NB4 (cell line): ENCODE measurements at regions not wholly inside any gene's neighbourhood (a gene's known extent, or its start where the extent isn't known, plus 50 kb on each side); places are given as distances from the start of the nearest gene placed in this dataset.

Experiments used
- DNase-seq: peaks from one replicate; pipeline ENCODE4 v3.0.0; 2010; ENCODE audit warnings: low read depth
- H3K4me3 ChIP-seq: one replicate; pipeline ENCODE4 v1.5.1; 2011; ENCODE audit warnings: mild to moderate bottlenecking, low read depth, low read length, moderate library complexity
- MYC ChIP-seq: IDR thresholded peaks from 2 replicates; pipeline ENCODE4 v1.6.1; 2011; ENCODE audit warnings: low read depth, low read length
- POLR2A ChIP-seq: IDR thresholded peaks from 2 replicates; pipeline ENCODE4 v1.6.1; 2011; ENCODE audit warnings: mild to moderate bottlenecking; ENCODE audit not compliant: insufficient read length; ENCODE audit errors: extremely low read depth
- TF ChIP-seq, protein P1 (sequence below): IDR thresholded peaks from one replicate; pipeline ENCODE4 v1.5.1; 2012; ENCODE audit warnings: low read depth, low read length
- TF ChIP-seq, protein P2 (sequence below): IDR thresholded peaks from 2 replicates; pipeline ENCODE4 v1.6.1; 2011; ENCODE audit warnings: low read depth, low read length

DNA sequence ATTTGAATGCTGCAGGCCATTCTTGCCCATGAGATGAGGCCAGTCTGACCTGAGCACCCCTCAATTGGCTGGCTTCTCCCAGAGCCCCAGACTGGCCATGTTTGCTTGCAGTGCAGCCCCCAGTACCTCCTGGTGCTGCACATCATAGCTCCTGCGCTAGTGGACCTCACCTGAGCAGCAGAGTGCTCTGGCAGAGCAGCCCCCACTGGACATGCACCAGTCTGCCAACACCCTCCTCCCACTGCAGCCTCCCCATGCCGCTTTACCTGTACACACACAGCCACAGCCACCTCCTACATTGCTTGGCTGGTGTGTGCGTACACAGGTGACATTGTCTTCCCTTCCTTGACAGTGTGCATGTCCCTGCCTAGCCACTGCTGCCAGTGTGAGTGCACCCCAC lies 940.2 kb downstream of the EFNA5 start:
- H3K4me3 ChIP-seq, result no peak overlapping the region
- TF ChIP-seq MYC (no peak), POLR2A (no peak)
- TF ChIP-seq, protein P1, sequence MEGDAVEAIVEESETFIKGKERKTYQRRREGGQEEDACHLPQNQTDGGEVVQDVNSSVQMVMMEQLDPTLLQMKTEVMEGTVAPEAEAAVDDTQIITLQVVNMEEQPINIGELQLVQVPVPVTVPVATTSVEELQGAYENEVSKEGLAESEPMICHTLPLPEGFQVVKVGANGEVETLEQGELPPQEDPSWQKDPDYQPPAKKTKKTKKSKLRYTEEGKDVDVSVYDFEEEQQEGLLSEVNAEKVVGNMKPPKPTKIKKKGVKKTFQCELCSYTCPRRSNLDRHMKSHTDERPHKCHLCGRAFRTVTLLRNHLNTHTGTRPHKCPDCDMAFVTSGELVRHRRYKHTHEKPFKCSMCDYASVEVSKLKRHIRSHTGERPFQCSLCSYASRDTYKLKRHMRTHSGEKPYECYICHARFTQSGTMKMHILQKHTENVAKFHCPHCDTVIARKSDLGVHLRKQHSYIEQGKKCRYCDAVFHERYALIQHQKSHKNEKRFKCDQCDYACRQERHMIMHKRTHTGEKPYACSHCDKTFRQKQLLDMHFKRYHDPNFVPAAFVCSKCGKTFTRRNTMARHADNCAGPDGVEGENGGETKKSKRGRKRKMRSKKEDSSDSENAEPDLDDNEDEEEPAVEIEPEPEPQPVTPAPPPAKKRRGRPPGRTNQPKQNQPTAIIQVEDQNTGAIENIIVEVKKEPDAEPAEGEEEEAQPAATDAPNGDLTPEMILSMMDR, result no peak
- TF ChIP-seq, protein P2, sequence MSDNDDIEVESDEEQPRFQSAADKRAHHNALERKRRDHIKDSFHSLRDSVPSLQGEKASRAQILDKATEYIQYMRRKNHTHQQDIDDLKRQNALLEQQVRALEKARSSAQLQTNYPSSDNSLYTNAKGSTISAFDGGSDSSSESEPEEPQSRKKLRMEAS, result no peak
- no peak for DNase-seq

DNA sequence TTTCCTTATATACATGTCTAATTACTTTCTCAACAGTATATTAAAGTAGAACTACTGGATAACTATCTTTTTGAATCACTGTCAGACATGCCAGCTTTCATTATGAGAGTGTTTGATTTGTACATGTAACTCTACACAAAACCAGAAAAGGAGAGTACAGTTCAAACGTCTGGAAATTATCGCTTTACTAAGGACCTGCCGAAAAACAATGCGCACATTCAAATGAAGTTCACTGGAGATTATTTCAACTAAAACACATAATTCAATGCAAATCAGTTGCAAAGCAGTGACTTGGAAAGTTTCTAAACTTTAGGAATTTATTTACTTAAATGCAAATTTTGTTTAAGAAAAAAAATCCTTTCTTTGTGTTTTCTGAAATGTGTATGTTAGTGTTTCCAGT lies 942.5 kb downstream of the EFNA5 start:
- DNase-seq, result no peak
- no peak overlapping the region for H3K4me3 ChIP-seq
- TF ChIP-seq, protein P1, result no peak
- TF ChIP-seq, protein P2, result no peak
- TF ChIP-seq MYC, result no peak
- no peak for TF ChIP-seq POLR2A

DNA sequence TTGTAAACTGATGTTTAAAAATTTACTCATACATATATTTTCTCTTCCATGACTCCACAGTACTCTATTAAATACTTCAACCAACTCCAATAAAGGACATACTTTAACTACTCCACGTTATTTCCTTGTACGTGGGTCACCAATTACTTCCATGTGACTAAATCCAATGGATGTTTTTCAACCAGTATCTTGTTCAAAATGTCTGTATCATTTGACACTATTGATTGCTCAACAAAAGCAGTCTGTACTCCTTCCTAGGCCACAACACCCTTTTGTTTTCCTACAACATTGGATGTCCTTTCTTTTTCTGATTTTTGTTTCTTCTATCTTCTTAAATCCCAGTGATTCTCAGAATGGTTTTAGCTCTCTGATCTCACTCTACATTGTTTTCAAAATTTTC lies 943.7 kb downstream of the EFNA5 start:
- TF ChIP-seq, protein P1, result no peak
- TF ChIP-seq POLR2A, result no peak
- TF ChIP-seq, protein P2, result no peak
- TF ChIP-seq MYC, result no peak
- DNase-seq, result no peak
- no peak overlapping the region for H3K4me3 ChIP-seq

DNA sequence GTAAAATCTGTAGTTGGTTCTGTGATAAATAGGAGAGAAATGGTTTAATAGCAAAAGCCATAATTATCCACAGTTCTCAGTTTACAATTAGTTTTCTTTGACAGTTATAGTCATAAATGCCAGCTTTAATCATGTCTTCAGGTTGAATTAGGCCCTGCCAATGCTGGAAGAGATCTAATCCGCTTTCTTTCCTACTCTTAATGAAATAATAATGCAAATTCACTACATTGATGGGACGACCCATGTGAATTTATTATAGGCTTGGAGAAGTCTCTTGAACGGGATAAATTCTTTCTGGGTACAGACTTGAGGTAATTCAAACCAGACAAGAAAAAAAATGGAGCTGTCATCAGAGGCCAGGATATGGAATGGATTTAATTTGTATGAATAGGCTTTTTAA lies 950.4 kb downstream of the EFNA5 start:
- no peak overlapping the region for H3K4me3 ChIP-seq
- DNase-seq, result no peak
- TF ChIP-seq, protein P1, result no peak
- TF ChIP-seq, protein P2, result no peak
- no peak for TF ChIP-seq MYC
- TF ChIP-seq POLR2A, result no peak

DNA sequence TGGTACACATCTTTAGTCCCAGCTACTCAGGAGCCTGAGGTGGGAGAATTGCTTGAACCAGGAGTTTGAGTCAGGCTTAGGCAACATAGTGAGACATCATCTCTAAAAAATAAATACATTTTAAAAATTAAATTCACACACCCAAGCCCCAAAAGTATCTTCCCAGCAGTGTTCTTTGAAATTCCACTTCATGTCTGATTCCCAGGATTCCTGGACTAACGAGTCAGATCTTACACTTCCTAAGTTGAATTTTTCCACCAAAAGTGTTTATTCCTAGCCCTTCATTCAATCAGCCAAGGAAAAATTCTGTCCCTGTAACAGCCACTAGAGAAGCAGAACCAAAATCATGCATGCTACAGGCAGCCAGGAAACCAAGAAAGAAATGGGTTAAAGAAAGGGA lies 970.9 kb downstream of the EFNA5 start:
- TF ChIP-seq MYC (no peak), POLR2A (no peak)
- TF ChIP-seq, protein P1, result no peak
- TF ChIP-seq, protein P2, result no peak
- DNase-seq, result no peak
- H3K4me3 ChIP-seq, result no peak overlapping the region

DNA sequence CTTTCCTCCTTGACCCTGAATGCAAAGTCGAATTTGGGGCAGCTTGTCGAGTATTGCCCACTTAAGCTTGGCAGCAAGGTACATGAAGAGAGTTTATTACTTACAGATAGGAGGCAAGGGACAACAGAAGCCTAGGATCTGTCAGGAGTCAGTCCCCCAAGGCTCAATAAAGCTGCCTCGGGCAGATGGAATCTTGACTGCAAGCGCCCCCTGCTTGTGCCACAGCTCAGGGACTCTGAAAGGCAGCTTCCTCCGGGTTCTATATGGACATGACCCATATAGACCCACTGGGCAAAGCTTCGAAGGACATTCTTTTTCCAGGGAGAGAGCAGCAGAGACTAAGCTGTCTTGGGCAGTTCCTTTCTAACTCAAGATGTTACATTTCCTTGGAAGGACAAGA lies 971.5 kb downstream of the EFNA5 start:
- TF ChIP-seq, protein P1, result no peak
- no peak for TF ChIP-seq MYC
- TF ChIP-seq, protein P2, result no peak
- TF ChIP-seq POLR2A, result no peak
- no peak for DNase-seq
- no peak overlapping the region for H3K4me3 ChIP-seq
